ENCODE measurements at regions not wholly inside any gene's neighbourhood (a gene's known extent, or its start where the extent isn't known, plus 50 kb on each side); places are given as distances from the start of the nearest gene placed in this dataset.

GRCh38 chr7:84362828-84363227 lies 168.2 kb upstream of the SEMA3A start (continued):
- TF ChIP-seq ZNF384 (IDR thresholded peaks at IDR 0.05; ENCODE audit: borderline replicate concordance, low read depth, low read length) (no peak), CHD2 (IDR thresholded peaks at IDR 0.05; ENCODE audit: borderline replicate concordance, low read depth, low read length) (no peak)

GRCh38 chr7:84362360-84362759 lies 167.8 kb upstream of the SEMA3A start:
- H3K4me2 ChIP-seq (ENCODE audit: control insufficient read depth, insufficient read depth), result no peak overlapping the region
- H3K4me3 ChIP-seq, result no peak overlapping the region
- ChIA-PET POLR2A (no interaction called here), SMC1A (ENCODE audit: uncharacterized antibody, unreplicated experiment) (interaction anchor here (1.3 kb wide), 1 partner anchor 24 kb away, joined by 4 read pairs; no protein-coding TSS in a partner anchor), RAD21 (ENCODE audit: unreplicated experiment) (no interaction called here), CTCF (interaction anchor here (1.7 kb wide), 1 partner anchor 9 kb away, joined by 5 read pairs; no protein-coding TSS in a partner anchor)
- H3K36me3 ChIP-seq (ENCODE audit: control insufficient read depth in 2 of 2, insufficient read depth in 2 of 2, low read length in 1 of 2), result no peaks in the 10 kb centered on the region
- BruUV-seq (replicated peaks), result no TSS peak
- 12% methylated on average over 3 of the region's 3 CpGs for WGBS (ENCODE audit: insufficient coverage, insufficient replicate concordance, low lambda C conversion rate, missing lambda C conversion rate)
- no peak for FAIRE-seq
- TF ChIP-seq MAX (IDR thresholded peaks at IDR 0.05; ENCODE audit: low read depth, low read length) (no peak), PBX3 (IDR thresholded peaks at IDR 0.05; ENCODE audit: insufficient replicate concordance, low read depth, low read length) (no peak), MTA3 (IDR thresholded peaks at IDR 0.05; ENCODE audit: borderline replicate concordance, low read length) (no peak), ZNF592 (IDR thresholded peaks at IDR 0.05) (no peak), ZBED1 (IDR thresholded peaks at IDR 0.05; ENCODE audit: borderline replicate concordance) (no peak), SKIL (IDR thresholded peaks at IDR 0.05; ENCODE audit: low read depth, poor library complexity, severe bottlenecking) (no peak)
- H3K9ac ChIP-seq (ENCODE audit: control insufficient read depth, insufficient read depth, low read length), result no peak overlapping the region
- H3K9me3 ChIP-seq (replicated peaks; ENCODE audit: control insufficient read depth, insufficient read depth, low read length), result no peaks in the 10 kb centered on the region
- no peaks in the 10 kb centered on the region for H3K27me3 ChIP-seq (replicated peaks in 1 of 2; ENCODE audit: control insufficient read depth in 2 of 2, insufficient read depth in 2 of 2, low read length in 1 of 2)
- no peak overlapping the region for H3K27ac ChIP-seq (ENCODE audit: control insufficient read depth, insufficient read depth)
- DNase-seq (ENCODE audit: low read depth, low spot score), result no peak
- in situ Hi-C loops (cut with MboI), result no loop called here
- H3K79me2 ChIP-seq (ENCODE audit: control insufficient read depth, insufficient read depth, low read length), result no peaks in the 10 kb centered on the region
- H3K4me1 ChIP-seq (ENCODE audit: control insufficient read depth, insufficient read depth, low read length), result no peaks in the 10 kb centered on the region
- H2AFZ ChIP-seq (ENCODE audit: control insufficient read depth, low read depth, low read length), result no peak overlapping the region
- no peak for ATAC-seq
- no peaks in the 10 kb centered on the region for H4K20me1 ChIP-seq (ENCODE audit: control insufficient read depth, insufficient read depth)
- intact Hi-C loops (cut with micrococcal nuclease; ENCODE audit: unreplicated experiment), result no loop called here

Data from GM12878 (cell line).